Fibroblast of skin of right biceps (primary cell): ENCODE measurements at regions not wholly inside any gene's neighbourhood (a gene's known extent, or its start where the extent isn't known, plus 50 kb on each side); places are given as distances from the start of the nearest gene placed in this dataset.

ENCODE experiments used
- DNase-seq: peaks from one replicate; pipeline ENCODE4 v3.0.0-alpha.2; 2013

- DNase-seq: no peak
Measured at GRCh38 chr6:87847135-87847829, 145.2 kb upstream of the AKIRIN2 start.

GRCh38 chr6:87846434-87846833, 144.4 kb upstream of the AKIRIN2 start:
- DNase-seq: no peak

- DNase-seq: no peak
Measured at GRCh38 chr6:87840324-87840723, 138.3 kb upstream of the AKIRIN2 start.

- no peak for DNase-seq
Measured at GRCh38 chr6:87837876-87838275, 135.8 kb upstream of the AKIRIN2 start.

- no peak for DNase-seq
Measured at GRCh38 chr6:87837444-87837843, 135.4 kb upstream of the AKIRIN2 start.

- peak; percentile 33 for DNase-seq
Measured at GRCh38 chr6:87832025-87832825, 130.2 kb upstream of the AKIRIN2 start.

- no peak for DNase-seq
Measured at GRCh38 chr6:87830907-87831306, 128.9 kb upstream of the AKIRIN2 start.

GRCh38 chr6:87829622-87830121, 127.6 kb upstream of the AKIRIN2 start:
- DNase-seq: no peak

GRCh38 chr6:87828044-87828443, 126.0 kb upstream of the AKIRIN2 start:
- DNase-seq: no peak

- DNase-seq: no peak
Measured at GRCh38 chr6:87827346-87827745, 125.3 kb upstream of the AKIRIN2 start.

- no peak for DNase-seq
Measured at GRCh38 chr6:87826424-87826823, 124.4 kb upstream of the AKIRIN2 start.

GRCh38 chr6:87825821-87826221, 123.8 kb upstream of the AKIRIN2 start:
- DNase-seq: no peak

GRCh38 chr6:87824958-87825491, 123.0 kb upstream of the AKIRIN2 start:
- DNase-seq: no peak

GRCh38 chr6:87822011-87822410, 120.0 kb upstream of the AKIRIN2 start:
- DNase-seq: no peak

GRCh38 chr6:87820343-87820984, 118.4 kb upstream of the AKIRIN2 start:
- DNase-seq: no peak

GRCh38 chr6:87817183-87817582, 115.2 kb upstream of the AKIRIN2 start:
- DNase-seq: peak; percentile 19

- DNase-seq: no peak
Measured at GRCh38 chr6:87815449-87815848, 113.4 kb upstream of the AKIRIN2 start.

- DNase-seq: peak; percentile 75
Measured at GRCh38 chr6:87808005-87808757, 106.1 kb upstream of the AKIRIN2 start.

- DNase-seq: no peak
Measured at GRCh38 chr6:87807475-87807874, 105.4 kb upstream of the AKIRIN2 start.

- DNase-seq: no peak
Measured at GRCh38 chr6:87806635-87807034, 104.6 kb upstream of the AKIRIN2 start.

GRCh38 chr6:87806099-87806498, 104.1 kb upstream of the AKIRIN2 start:
- no peak for DNase-seq

- DNase-seq: no peak
Measured at GRCh38 chr6:87803791-87804190, 101.8 kb upstream of the AKIRIN2 start.

GRCh38 chr6:87799651-87800050, 97.6 kb upstream of the AKIRIN2 start:
- no peak for DNase-seq
